ENCODE measurements at regions not wholly inside any gene's neighbourhood (a gene's known extent, or its start where the extent isn't known, plus 50 kb on each side); places are given as distances from the start of the nearest gene placed in this dataset.
"Not testable (repeated sequence)": the region's sequence is repeated elsewhere in the genome, so short reads cannot be mapped to it uniquely, and the experiment has no call there.

GRCh38 chr20:50451792-50452425 is 58.3 kb upstream of the PTPN1 start:
- not testable (repeated sequence) for DNase-seq

GRCh38 chr20:50453533-50454244 is 56.5 kb upstream of the PTPN1 start:
- no peak for DNase-seq

DNA sequence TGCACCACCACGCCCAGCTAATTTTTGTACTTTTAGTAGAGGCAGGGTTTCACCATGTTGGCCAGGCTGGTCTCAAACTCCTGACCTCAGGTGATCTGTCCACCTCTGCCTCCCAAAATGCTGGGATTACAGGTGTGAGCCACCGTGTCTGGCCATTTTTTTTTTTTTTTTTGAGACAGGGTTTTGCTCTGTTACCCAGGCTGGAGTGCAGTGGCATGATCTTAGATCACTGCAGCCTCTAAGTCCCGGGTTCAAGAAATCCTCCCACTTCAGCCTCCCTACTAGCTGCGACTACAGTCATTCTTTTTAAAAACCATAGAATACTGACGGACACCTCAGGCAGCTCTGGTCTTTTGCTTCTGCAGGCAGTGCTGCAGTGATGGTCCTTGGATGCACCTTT is 54.9 kb upstream of the PTPN1 start:
- not testable (repeated sequence) for DNase-seq

DNA sequence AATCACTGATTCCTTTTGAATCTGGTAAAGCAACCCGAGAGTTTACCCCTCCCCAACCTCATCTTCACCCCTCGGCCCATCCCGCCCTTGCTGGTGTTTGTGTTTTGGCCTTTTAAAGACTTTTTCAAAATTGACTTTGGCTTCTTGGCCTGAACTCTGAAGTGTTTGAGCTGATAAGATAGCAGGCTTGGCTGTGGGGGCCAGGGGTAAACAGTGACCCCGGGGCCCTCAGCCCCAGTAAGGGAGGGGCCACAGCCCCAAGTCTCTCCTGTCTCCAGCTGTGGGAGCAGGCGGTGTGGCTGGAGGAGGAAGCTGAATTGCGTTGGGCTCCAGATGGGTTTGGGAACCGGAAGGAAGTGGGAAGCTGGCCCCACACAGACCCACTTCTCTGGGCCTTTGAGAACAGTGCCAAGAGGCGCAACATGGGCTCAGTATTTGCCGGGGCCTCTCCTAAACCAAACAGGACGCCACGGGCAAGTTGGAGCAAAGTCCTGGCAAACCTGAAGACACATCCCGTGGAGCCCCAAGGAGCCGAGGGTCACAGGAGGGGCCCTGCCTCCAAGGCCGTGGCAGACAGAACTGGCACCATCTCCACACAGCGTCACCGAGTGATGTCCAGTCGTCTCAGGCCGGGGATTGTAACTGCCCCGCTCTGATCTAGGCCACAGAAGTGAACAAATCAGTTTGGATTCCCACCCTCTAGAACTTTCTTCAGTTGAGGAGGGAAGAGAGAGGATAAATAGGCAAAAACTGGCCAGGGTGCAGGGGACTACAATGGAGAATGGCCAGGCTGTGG is 54.3 kb upstream of the PTPN1 start:
- no peak for DNase-seq

GRCh38 chr20:50456452-50457324 is 53.5 kb upstream of the PTPN1 start:
- DNase-seq: no peak

DNA sequence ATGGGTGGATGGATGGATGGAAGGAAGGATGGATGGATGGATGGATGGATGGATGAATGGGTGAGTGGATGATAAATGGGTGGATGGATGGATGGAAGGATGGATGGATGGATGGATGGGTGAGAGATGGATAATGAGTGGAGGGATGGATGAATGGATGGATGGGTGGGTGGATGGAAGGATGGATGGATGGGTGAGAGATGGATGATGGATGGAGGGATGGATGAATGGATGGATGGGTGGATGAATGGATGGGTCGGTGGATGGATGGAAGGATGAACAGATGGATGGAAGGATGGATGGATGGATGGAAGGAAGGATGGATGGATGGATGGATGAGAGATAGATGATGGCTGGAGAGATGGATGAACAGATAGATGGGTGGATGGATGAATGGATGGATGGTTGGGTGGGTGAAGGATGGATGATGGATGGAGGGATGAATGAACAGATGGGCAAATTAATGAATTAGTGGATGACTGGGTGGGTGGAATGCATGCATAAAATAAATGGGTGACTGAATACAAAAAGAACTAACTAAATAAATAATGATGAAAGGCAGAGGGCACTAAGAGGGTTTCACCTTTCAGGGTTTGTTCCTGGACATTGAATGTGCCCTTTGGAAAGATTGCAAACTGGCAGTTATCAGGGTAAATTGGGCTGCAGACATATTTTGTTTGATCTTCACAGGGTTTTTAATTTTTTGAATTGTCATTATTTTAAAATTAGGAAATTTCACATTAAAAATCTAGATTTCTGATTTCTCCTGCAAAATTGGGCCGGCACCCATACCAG is 50.9 kb upstream of the PTPN1 start:
- no peak for DNase-seq

DNA sequence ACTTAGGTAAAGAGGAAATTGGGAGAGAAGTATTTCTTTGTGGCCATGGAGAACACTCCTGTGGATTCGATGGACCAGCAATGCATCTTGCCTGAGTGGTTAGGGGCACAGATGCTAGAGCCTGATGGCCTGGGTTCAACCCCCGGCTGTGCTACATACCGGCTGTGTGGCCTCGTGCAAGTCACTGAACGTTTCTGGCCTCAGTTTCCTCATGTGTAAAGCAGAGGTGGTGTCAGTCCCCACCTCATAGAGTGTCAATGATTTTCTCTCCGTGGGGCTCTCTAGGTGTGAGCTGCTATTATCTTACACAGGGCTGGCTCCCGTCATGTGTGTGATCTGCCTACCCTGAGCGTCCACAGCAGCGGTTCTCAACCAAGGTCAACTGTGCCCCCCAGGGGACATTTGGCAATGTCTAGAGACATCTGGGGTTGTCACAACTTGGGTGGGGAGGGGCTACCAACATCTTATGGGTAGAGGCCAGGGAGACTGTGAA is 50.0 kb upstream of the PTPN1 start:
- DNase-seq: no peak
